ENCODE measurements at regions not wholly inside any gene's neighbourhood (a gene's known extent, or its start where the extent isn't known, plus 50 kb on each side); places are given as distances from the start of the nearest gene placed in this dataset.
"Not testable (repeated sequence)": the region's sequence is repeated elsewhere in the genome, so short reads cannot be mapped to it uniquely, and the experiment has no call there.

DNA sequence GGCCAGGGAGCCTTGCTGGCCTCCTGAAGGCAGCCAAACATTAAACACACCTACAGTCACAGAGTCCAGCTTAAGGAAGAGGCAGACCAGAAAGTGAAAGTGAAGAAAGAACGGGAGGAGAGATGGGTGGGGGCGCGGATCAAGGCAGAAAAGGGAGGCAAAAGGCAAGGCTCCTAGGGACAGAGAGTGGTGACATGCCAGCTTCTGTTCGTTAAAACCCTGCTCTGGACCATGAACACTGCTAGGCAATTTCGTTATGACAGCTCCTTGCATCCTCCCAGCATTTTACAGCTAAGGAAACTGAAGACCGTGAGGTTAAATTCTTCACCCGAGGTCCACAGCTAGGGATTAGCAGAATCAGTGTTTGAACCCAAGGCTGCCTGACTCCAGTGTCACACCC lies 51.7 kb upstream of the SMURF2 start:
- H3K4me3 Mint-ChIP-seq, result peak overlapping the region; percentile 78
- not testable (repeated sequence) for DNase-seq (ENCODE audit: low spot score in 2 of 2); H3K27me3 Mint-ChIP-seq; H3K36me3 Mint-ChIP-seq; H3K9me3 Mint-ChIP-seq
- peak; percentile 70 for ATAC-seq (ENCODE audit: low read depth)
- H3K27ac Mint-ChIP-seq, result peak overlapping the region; percentile 35
- H3K4me1 Mint-ChIP-seq, result peaks cover 18% of the 10 kb centered on the region

DNA sequence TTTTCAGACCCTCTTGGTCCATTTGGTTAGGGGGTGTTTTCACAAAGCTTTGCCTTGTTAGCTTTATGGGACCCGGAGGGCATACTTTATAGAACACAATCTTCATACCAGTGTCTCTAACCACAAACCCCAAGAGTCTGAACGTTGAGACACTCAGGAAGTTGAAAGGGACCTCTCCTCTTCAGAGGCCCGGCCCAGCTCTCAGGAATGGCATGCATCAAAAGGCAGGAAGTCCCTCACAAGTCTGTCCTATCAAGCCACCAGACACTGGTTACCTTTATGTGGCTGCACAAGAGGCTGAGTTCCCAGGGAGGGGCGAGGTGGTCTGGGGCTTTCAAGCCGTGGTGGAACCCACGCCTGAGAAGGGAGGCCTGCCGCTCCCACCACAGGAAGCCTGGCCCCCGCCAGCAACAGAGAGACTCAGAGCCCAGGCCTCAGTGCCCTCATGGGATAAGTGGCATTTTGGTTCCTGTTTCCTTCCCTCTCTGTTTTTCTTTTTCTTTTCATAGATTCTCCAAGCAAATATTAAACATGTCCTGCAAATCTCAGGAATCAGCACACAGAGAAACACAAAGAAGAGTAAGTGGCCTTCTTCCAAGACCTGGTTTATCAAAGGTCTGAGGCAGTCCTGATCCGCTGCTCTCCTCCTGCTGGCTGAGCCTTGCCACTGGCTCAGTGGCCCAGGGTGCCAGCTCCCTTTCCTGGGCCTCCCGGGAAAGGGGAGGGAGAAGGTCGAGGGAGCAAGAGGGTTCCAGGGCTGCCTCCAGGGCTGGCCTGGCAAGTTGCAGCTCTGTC lies 50.6 kb upstream of the SMURF2 start:
- peaks cover 18% of the 10 kb centered on the region for H3K4me1 Mint-ChIP-seq
- not testable (repeated sequence) for DNase-seq (ENCODE audit: low spot score in 2 of 2); H3K27me3 Mint-ChIP-seq; H3K36me3 Mint-ChIP-seq; H3K27ac Mint-ChIP-seq; H3K9me3 Mint-ChIP-seq
- H3K4me3 Mint-ChIP-seq, result peak overlapping the region; percentile 78
- ATAC-seq (ENCODE audit: low read depth), result peak; percentile 49

Data from memory B cell (primary cell).